ENCODE measurements at regions not wholly inside any gene's neighbourhood (a gene's known extent, or its start where the extent isn't known, plus 50 kb on each side); places are given as distances from the start of the nearest gene placed in this dataset.

DNA sequence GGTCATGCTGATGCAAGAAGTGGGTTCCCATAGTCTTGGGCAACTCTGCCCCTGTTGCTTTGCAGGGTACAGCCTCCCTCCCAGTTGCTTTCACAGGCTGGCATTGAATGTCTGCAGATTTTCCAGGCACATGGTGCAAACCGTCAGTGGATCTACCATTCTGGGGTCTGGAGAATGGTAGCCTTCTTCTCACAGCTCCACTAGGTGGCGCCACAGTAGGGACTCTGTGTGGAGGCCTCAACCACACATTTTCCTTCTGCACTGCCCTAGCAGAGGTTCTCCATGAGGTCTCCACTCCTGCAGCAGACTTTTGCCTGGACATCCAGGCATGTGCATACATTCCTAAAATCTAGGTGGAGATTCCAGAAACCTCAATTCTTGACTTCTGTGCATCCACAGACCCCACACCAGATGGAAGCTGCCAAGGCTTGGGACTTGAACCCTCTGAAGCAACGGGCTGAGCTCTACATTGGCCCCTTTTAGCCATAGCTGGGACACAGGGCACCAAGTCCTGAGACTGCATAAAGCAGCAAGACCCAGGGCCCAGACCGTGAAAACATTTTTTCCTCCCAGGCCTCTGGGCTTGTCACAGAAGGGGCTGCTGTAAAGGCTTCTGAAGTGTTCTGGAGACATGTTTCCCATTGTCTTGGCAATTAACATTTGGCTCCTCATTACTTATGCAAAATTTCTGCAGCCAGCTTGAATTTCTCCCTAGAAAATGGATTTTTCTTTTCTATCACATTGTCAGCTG lies 466.2 kb upstream of the PBX1 start:
- TF ChIP-seq, protein P1, sequence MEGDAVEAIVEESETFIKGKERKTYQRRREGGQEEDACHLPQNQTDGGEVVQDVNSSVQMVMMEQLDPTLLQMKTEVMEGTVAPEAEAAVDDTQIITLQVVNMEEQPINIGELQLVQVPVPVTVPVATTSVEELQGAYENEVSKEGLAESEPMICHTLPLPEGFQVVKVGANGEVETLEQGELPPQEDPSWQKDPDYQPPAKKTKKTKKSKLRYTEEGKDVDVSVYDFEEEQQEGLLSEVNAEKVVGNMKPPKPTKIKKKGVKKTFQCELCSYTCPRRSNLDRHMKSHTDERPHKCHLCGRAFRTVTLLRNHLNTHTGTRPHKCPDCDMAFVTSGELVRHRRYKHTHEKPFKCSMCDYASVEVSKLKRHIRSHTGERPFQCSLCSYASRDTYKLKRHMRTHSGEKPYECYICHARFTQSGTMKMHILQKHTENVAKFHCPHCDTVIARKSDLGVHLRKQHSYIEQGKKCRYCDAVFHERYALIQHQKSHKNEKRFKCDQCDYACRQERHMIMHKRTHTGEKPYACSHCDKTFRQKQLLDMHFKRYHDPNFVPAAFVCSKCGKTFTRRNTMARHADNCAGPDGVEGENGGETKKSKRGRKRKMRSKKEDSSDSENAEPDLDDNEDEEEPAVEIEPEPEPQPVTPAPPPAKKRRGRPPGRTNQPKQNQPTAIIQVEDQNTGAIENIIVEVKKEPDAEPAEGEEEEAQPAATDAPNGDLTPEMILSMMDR (conservative IDR thresholded peaks at IDR 0.05 in 1 of 2, IDR thresholded peaks at IDR 0.05 in 1 of 2; ENCODE audit: extremely low read depth in 1 of 2, insufficient read depth in 1 of 2, low read depth in 1 of 2, low read length in 2 of 2): peak in 1 of 2 donors; percentile 22
- TF ChIP-seq EZH2 (IDR thresholded peaks at IDR 0.05; ENCODE audit: borderline replicate concordance, low read length): no peak
